NB4 (cell line): ENCODE measurements at regions not wholly inside any gene's neighbourhood (a gene's known extent, or its start where the extent isn't known, plus 50 kb on each side); places are given as distances from the start of the nearest gene placed in this dataset.

Experiments used
- MYC ChIP-seq: IDR thresholded peaks from 2 replicates; pipeline ENCODE4 v1.6.1; 2011; ENCODE audit warnings: low read depth, low read length
- POLR2A ChIP-seq: IDR thresholded peaks from 2 replicates; pipeline ENCODE4 v1.6.1; 2011; ENCODE audit warnings: mild to moderate bottlenecking; ENCODE audit not compliant: insufficient read length; ENCODE audit errors: extremely low read depth
- TF ChIP-seq, protein P1 (sequence below): IDR thresholded peaks from one replicate; pipeline ENCODE4 v1.5.1; 2012; ENCODE audit warnings: low read depth, low read length

DNA sequence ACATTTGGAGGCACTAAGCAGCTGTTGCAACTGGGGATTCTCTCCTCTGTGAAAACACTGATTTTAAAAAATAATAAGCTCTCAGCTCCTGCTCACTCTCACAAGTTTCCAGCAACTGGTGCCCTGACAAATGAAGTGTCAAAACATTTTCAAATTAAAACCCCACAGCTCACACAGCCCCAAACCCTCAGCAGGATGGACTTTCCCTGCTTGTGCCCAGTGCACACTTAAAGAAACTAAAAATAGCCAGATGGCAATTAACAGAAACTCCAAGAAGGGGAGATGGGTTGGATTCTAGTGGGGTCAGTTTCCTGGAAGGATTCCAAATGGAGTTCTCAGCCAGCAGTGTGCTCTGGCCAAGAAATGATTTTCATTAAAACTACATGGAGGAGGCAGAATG, 163.0 kb upstream of the PUM3 start:
- no peak for TF ChIP-seq MYC
- TF ChIP-seq, protein P1, sequence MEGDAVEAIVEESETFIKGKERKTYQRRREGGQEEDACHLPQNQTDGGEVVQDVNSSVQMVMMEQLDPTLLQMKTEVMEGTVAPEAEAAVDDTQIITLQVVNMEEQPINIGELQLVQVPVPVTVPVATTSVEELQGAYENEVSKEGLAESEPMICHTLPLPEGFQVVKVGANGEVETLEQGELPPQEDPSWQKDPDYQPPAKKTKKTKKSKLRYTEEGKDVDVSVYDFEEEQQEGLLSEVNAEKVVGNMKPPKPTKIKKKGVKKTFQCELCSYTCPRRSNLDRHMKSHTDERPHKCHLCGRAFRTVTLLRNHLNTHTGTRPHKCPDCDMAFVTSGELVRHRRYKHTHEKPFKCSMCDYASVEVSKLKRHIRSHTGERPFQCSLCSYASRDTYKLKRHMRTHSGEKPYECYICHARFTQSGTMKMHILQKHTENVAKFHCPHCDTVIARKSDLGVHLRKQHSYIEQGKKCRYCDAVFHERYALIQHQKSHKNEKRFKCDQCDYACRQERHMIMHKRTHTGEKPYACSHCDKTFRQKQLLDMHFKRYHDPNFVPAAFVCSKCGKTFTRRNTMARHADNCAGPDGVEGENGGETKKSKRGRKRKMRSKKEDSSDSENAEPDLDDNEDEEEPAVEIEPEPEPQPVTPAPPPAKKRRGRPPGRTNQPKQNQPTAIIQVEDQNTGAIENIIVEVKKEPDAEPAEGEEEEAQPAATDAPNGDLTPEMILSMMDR = no peak
- TF ChIP-seq POLR2A = no peak
